ENCODE measurements at regions not wholly inside any gene's neighbourhood (a gene's known extent, or its start where the extent isn't known, plus 50 kb on each side); places are given as distances from the start of the nearest gene placed in this dataset.

GRCh38 chr7:52980129-52980528 lies 55.3 kb upstream of the POM121L12 start:
- Histone ChIP-seq H3K9ac (ENCODE audit: low read depth, low read length) (no peak overlapping the region), H3K27ac (ENCODE audit: low read depth, low read length) (no peak overlapping the region), H3K36me3 (ENCODE audit: insufficient read depth, low read length) (no peaks in the 10 kb centered on the region), H3K4me1 (ENCODE audit: insufficient read depth, low read length) (no peaks in the 10 kb centered on the region; the same call in 1 of the 2 replicates), H3K9me3 (ENCODE audit: insufficient read depth, low read depth, low read length) (peaks cover 12% of the 10 kb centered on the region), H3K4me3 (ENCODE audit: low read length) (no peak overlapping the region), H3K27me3 (ENCODE audit: insufficient read depth, low read length) (no peaks in the 10 kb centered on the region)

GRCh38 chr7:52973126-52973525 lies 62.3 kb upstream of the POM121L12 start:
- H3K27me3 ChIP-seq (ENCODE audit: insufficient read depth, low read length), result no peaks in the 10 kb centered on the region
- H3K27ac ChIP-seq (ENCODE audit: low read depth, low read length), result no peak overlapping the region
- no peaks in the 10 kb centered on the region for H3K4me1 ChIP-seq (ENCODE audit: insufficient read depth, low read length)
- H3K9ac ChIP-seq (ENCODE audit: low read depth, low read length), result no peak overlapping the region
- H3K36me3 ChIP-seq (ENCODE audit: insufficient read depth, low read length), result no peaks in the 10 kb centered on the region
- H3K9me3 ChIP-seq (ENCODE audit: insufficient read depth, low read depth, low read length), result no peaks in the 10 kb centered on the region
- no peak overlapping the region for H3K4me3 ChIP-seq (ENCODE audit: low read length)

- no peaks in the 10 kb centered on the region for H3K9me3 ChIP-seq (ENCODE audit: insufficient read depth, low read depth, low read length)
- H3K9ac ChIP-seq (ENCODE audit: low read depth, low read length), result no peak overlapping the region
- H3K27me3 ChIP-seq (ENCODE audit: insufficient read depth, low read length), result no peaks in the 10 kb centered on the region
- H3K36me3 ChIP-seq (ENCODE audit: insufficient read depth, low read length), result no peaks in the 10 kb centered on the region
- H3K27ac ChIP-seq (ENCODE audit: low read depth, low read length), result no peak overlapping the region
- H3K4me1 ChIP-seq (ENCODE audit: insufficient read depth, low read length), result peaks cover 9% of the 10 kb centered on the region
- 97% methylated on average over 7 of the region's 7 CpGs for WGBS
- H3K4me3 ChIP-seq (ENCODE audit: low read length), result no peak overlapping the region
Measured at GRCh38 chr7:52962402-52963076, 72.9 kb upstream of the POM121L12 start.

GRCh38 chr7:52961084-52961483 lies 74.3 kb upstream of the POM121L12 start:
- H3K27me3 ChIP-seq (ENCODE audit: insufficient read depth, low read length), result no peaks in the 10 kb centered on the region
- peaks cover 15% of the 10 kb centered on the region for H3K4me1 ChIP-seq (ENCODE audit: insufficient read depth, low read length)
- H3K4me3 ChIP-seq (ENCODE audit: low read length), result no peak overlapping the region
- no peaks in the 10 kb centered on the region for H3K9me3 ChIP-seq (ENCODE audit: insufficient read depth, low read depth, low read length)
- 100% methylated on average over 1 of the region's 1 CpG for WGBS
- H3K9ac ChIP-seq (ENCODE audit: low read depth, low read length), result no peak overlapping the region
- no peaks in the 10 kb centered on the region for H3K36me3 ChIP-seq (ENCODE audit: insufficient read depth, low read length)
- no peak overlapping the region for H3K27ac ChIP-seq (ENCODE audit: low read depth, low read length)

- Histone ChIP-seq H3K36me3 (ENCODE audit: insufficient read depth, low read length) (no peaks in the 10 kb centered on the region), H3K9me3 (ENCODE audit: insufficient read depth, low read depth, low read length) (no peaks in the 10 kb centered on the region), H3K4me1 (ENCODE audit: insufficient read depth, low read length) (peaks cover 21% of the 10 kb centered on the region), H3K4me3 (ENCODE audit: low read length) (no peak overlapping the region), H3K9ac (ENCODE audit: low read depth, low read length) (no peak overlapping the region), H3K27ac (ENCODE audit: low read depth, low read length) (no peak overlapping the region), H3K27me3 (ENCODE audit: insufficient read depth, low read length) (no peaks in the 10 kb centered on the region)
- WGBS, result 92% methylated on average over 4 of the region's 4 CpGs
Measured at GRCh38 chr7:52959878-52960660, 75.4 kb upstream of the POM121L12 start.

- WGBS, result 93% methylated on average over 1 of the region's 1 CpG
- H3K9me3 ChIP-seq (ENCODE audit: insufficient read depth, low read depth, low read length), result no peaks in the 10 kb centered on the region
- H3K27ac ChIP-seq (ENCODE audit: low read depth, low read length), result no peak overlapping the region
- no peak overlapping the region for H3K4me3 ChIP-seq (ENCODE audit: low read length)
- H3K4me1 ChIP-seq (ENCODE audit: insufficient read depth, low read length), result peaks cover 21% of the 10 kb centered on the region
- no peaks in the 10 kb centered on the region for H3K27me3 ChIP-seq (ENCODE audit: insufficient read depth, low read length)
- H3K9ac ChIP-seq (ENCODE audit: low read depth, low read length), result no peak overlapping the region
- no peaks in the 10 kb centered on the region for H3K36me3 ChIP-seq (ENCODE audit: insufficient read depth, low read length)
Measured at GRCh38 chr7:52959336-52959735, 76.1 kb upstream of the POM121L12 start.

GRCh38 chr7:52958621-52959140 lies 76.8 kb upstream of the POM121L12 start:
- peaks cover 21% of the 10 kb centered on the region for H3K4me1 ChIP-seq (ENCODE audit: insufficient read depth, low read length)
- no peaks in the 10 kb centered on the region for H3K27me3 ChIP-seq (ENCODE audit: insufficient read depth, low read length)
- WGBS, result 75% methylated on average over 4 of the region's 4 CpGs
- no peaks in the 10 kb centered on the region for H3K36me3 ChIP-seq (ENCODE audit: insufficient read depth, low read length)
- H3K27ac ChIP-seq (ENCODE audit: low read depth, low read length), result no peak overlapping the region
- no peak overlapping the region for H3K4me3 ChIP-seq (ENCODE audit: low read length)
- no peaks in the 10 kb centered on the region for H3K9me3 ChIP-seq (ENCODE audit: insufficient read depth, low read depth, low read length)
- no peak overlapping the region for H3K9ac ChIP-seq (ENCODE audit: low read depth, low read length)

- H3K9me3 ChIP-seq (ENCODE audit: insufficient read depth, low read depth, low read length), result no peaks in the 10 kb centered on the region
- H3K9ac ChIP-seq (ENCODE audit: low read depth, low read length), result no peak overlapping the region
- H3K36me3 ChIP-seq (ENCODE audit: insufficient read depth, low read length), result no peaks in the 10 kb centered on the region
- no peaks in the 10 kb centered on the region for H3K27me3 ChIP-seq (ENCODE audit: insufficient read depth, low read length)
- 79% methylated on average over 10 of the region's 10 CpGs for WGBS
- H3K4me1 ChIP-seq (ENCODE audit: insufficient read depth, low read length), result peaks cover 21% of the 10 kb centered on the region
- no peak overlapping the region for H3K27ac ChIP-seq (ENCODE audit: low read depth, low read length)
- H3K4me3 ChIP-seq (ENCODE audit: low read length), result no peak overlapping the region
Measured at GRCh38 chr7:52956379-52956915, 79.0 kb upstream of the POM121L12 start.

- Histone ChIP-seq H3K4me3 (ENCODE audit: low read length) (no peak overlapping the region), H3K36me3 (ENCODE audit: insufficient read depth, low read length) (no peaks in the 10 kb centered on the region), H3K9ac (ENCODE audit: low read depth, low read length) (no peak overlapping the region), H3K4me1 (ENCODE audit: insufficient read depth, low read length) (peaks cover 21% of the 10 kb centered on the region), H3K27me3 (ENCODE audit: insufficient read depth, low read length) (no peaks in the 10 kb centered on the region), H3K9me3 (ENCODE audit: insufficient read depth, low read depth, low read length) (no peaks in the 10 kb centered on the region), H3K27ac (ENCODE audit: low read depth, low read length) (no peak overlapping the region)
- WGBS, result 98% methylated on average over 2 of the region's 2 CpGs
Measured at GRCh38 chr7:52955522-52955921, 79.9 kb upstream of the POM121L12 start.

GRCh38 chr7:52944921-52945320 lies 90.5 kb upstream of the POM121L12 start:
- no peaks in the 10 kb centered on the region for H3K9me3 ChIP-seq (ENCODE audit: insufficient read depth, low read depth, low read length)
- no peak overlapping the region for H3K27ac ChIP-seq (ENCODE audit: low read depth, low read length)
- H3K4me1 ChIP-seq (ENCODE audit: insufficient read depth, low read length), result peaks cover 14% of the 10 kb centered on the region; the same call in 1 of the 2 replicates
- 100% methylated on average over 1 of the region's 2 CpGs for WGBS
- no peaks in the 10 kb centered on the region for H3K36me3 ChIP-seq (ENCODE audit: insufficient read depth, low read length)
- H3K9ac ChIP-seq (ENCODE audit: low read depth, low read length), result no peak overlapping the region
- H3K27me3 ChIP-seq (ENCODE audit: insufficient read depth, low read length), result no peaks in the 10 kb centered on the region
- H3K4me3 ChIP-seq (ENCODE audit: low read length), result no peak overlapping the region

- no peaks in the 10 kb centered on the region for H3K4me1 ChIP-seq (ENCODE audit: insufficient read depth, low read length)
- H3K27me3 ChIP-seq (ENCODE audit: insufficient read depth, low read length), result no peaks in the 10 kb centered on the region
- no peak overlapping the region for H3K9ac ChIP-seq (ENCODE audit: low read depth, low read length)
- no peaks in the 10 kb centered on the region for H3K9me3 ChIP-seq (ENCODE audit: insufficient read depth, low read depth, low read length)
- H3K27ac ChIP-seq (ENCODE audit: low read depth, low read length), result no peak overlapping the region
- no peak overlapping the region for H3K4me3 ChIP-seq (ENCODE audit: low read length)
- WGBS, result 92% methylated on average over 3 of the region's 3 CpGs
- H3K36me3 ChIP-seq (ENCODE audit: insufficient read depth, low read length), result no peaks in the 10 kb centered on the region
Measured at GRCh38 chr7:52940481-52940880, 95.0 kb upstream of the POM121L12 start.

Measured in HUES64 (cell line).